Activated T-helper 1 cell treated with anti-CD3 and anti-CD28 coated beads, Interleukin-12 subunit alpha, Interleukin-12 subunit beta, Interleukin-2, Interleukin-4 antibody, amounts not matched to agents 30 ng/mL and 10 ng/mL and 1 ng/mL, durations not matched to agents 14 hours and 24 hours and 36 hours (primary cell): ENCODE measurements at regions not wholly inside any gene's neighbourhood (a gene's known extent, or its start where the extent isn't known, plus 50 kb on each side); places are given as distances from the start of the nearest gene placed in this dataset.

Experiments
- DNase-seq: peaks from one replicate; pipeline ENCODE4 v3.0.0; 2021; ENCODE audit warnings: low spot score
- H3K27ac Mint-ChIP-seq: one replicate; pipeline ENCODE4 v1.8.0; 2021; ENCODE audit warnings: mild to moderate bottlenecking, mixed read lengths
- H3K27me3 Mint-ChIP-seq: one replicate; pipeline ENCODE4 v1.8.0; 2022; ENCODE audit warnings: mild to moderate bottlenecking, moderate library complexity, mixed read lengths; ENCODE audit not compliant: insufficient read depth
- H3K36me3 Mint-ChIP-seq: one replicate; pipeline ENCODE4 v1.8.0; 2021; ENCODE audit warnings: low read depth, mixed read lengths
- H3K4me1 Mint-ChIP-seq: one replicate; pipeline ENCODE4 v1.8.0; 2021; ENCODE audit warnings: low read depth, mixed read lengths
- H3K4me3 Mint-ChIP-seq: one replicate; pipeline ENCODE4 v1.8.0; 2021; ENCODE audit warnings: mild to moderate bottlenecking, moderate library complexity, mixed read lengths
- H3K9me3 Mint-ChIP-seq: one replicate; pipeline ENCODE4 v1.8.0; 2021; ENCODE audit warnings: mixed read lengths
- intact Hi-C: fragments of 100-400 bp; cut with micrococcal nuclease; formaldehyde crosslinking; loops from one replicate; pipeline ENCODE4 v1.15.1; 2024

- no peak overlapping the region for H3K27ac Mint-ChIP-seq
- H3K27me3 Mint-ChIP-seq: no peaks in the 10 kb centered on the region
- DNase-seq: no peak
- no peaks in the 10 kb centered on the region for H3K36me3 Mint-ChIP-seq
- intact Hi-C loops: no loop called here
- H3K9me3 Mint-ChIP-seq: no peaks in the 10 kb centered on the region
- H3K4me3 Mint-ChIP-seq: no peak overlapping the region
- no peaks in the 10 kb centered on the region for H3K4me1 Mint-ChIP-seq
Measured at GRCh38 chr12:82058197-82058596, 299.0 kb upstream of the PPFIA2 start.

GRCh38 chr12:82057770-82058169 is 298.6 kb upstream of the PPFIA2 start:
- no peak overlapping the region for H3K27ac Mint-ChIP-seq
- no peaks in the 10 kb centered on the region for H3K4me1 Mint-ChIP-seq
- no peaks in the 10 kb centered on the region for H3K27me3 Mint-ChIP-seq
- no peak for DNase-seq
- no peak overlapping the region for H3K4me3 Mint-ChIP-seq
- intact Hi-C loops: no loop called here
- H3K36me3 Mint-ChIP-seq: no peaks in the 10 kb centered on the region
- H3K9me3 Mint-ChIP-seq: no peaks in the 10 kb centered on the region

- no peaks in the 10 kb centered on the region for H3K36me3 Mint-ChIP-seq
- no peak for DNase-seq
Measured at GRCh38 chr12:82055391-82055790, 296.2 kb upstream of the PPFIA2 start.

GRCh38 chr12:82054566-82054965 is 295.4 kb upstream of the PPFIA2 start:
- H3K27ac Mint-ChIP-seq: no peak overlapping the region
- intact Hi-C loops: no loop called here

More at GRCh38 chr12:82055391-82055790, 296.2 kb upstream of the PPFIA2 start:
- Mint-ChIP-seq H3K4me3 (no peak overlapping the region), H3K27ac (no peak overlapping the region), H3K27me3 (no peaks in the 10 kb centered on the region), H3K9me3 (no peaks in the 10 kb centered on the region), H3K4me1 (no peaks in the 10 kb centered on the region)
- intact Hi-C loops: no loop called here

GRCh38 chr12:82047446-82047845 is 288.3 kb upstream of the PPFIA2 start:
- Mint-ChIP-seq H3K4me1 (no peaks in the 10 kb centered on the region), H3K4me3 (no peak overlapping the region), H3K36me3 (no peaks in the 10 kb centered on the region), H3K27me3 (no peaks in the 10 kb centered on the region), H3K9me3 (no peaks in the 10 kb centered on the region), H3K27ac (no peak overlapping the region)
- DNase-seq: no peak
- intact Hi-C loops: no loop called here

More at GRCh38 chr12:82054566-82054965, 295.4 kb upstream of the PPFIA2 start:
- no peaks in the 10 kb centered on the region for H3K9me3 Mint-ChIP-seq
- H3K27me3 Mint-ChIP-seq: no peaks in the 10 kb centered on the region
- no peak overlapping the region for H3K4me3 Mint-ChIP-seq
- H3K4me1 Mint-ChIP-seq: no peaks in the 10 kb centered on the region
- DNase-seq: no peak
- H3K36me3 Mint-ChIP-seq: no peaks in the 10 kb centered on the region

- no peak overlapping the region for H3K4me3 Mint-ChIP-seq
- H3K9me3 Mint-ChIP-seq: no peaks in the 10 kb centered on the region
- H3K27ac Mint-ChIP-seq: no peak overlapping the region
- intact Hi-C loops: no loop called here
- no peak for DNase-seq
- H3K36me3 Mint-ChIP-seq: no peaks in the 10 kb centered on the region
- no peaks in the 10 kb centered on the region for H3K4me1 Mint-ChIP-seq
- H3K27me3 Mint-ChIP-seq: no peaks in the 10 kb centered on the region
Measured at GRCh38 chr12:82040987-82041743, 282.0 kb upstream of the PPFIA2 start.

- H3K27ac Mint-ChIP-seq: no peak overlapping the region
- intact Hi-C loops: no loop called here
- no peaks in the 10 kb centered on the region for H3K9me3 Mint-ChIP-seq
- H3K4me1 Mint-ChIP-seq: no peaks in the 10 kb centered on the region
- H3K4me3 Mint-ChIP-seq: no peak overlapping the region
- DNase-seq: no peak
- no peaks in the 10 kb centered on the region for H3K36me3 Mint-ChIP-seq
- H3K27me3 Mint-ChIP-seq: no peaks in the 10 kb centered on the region
Measured at GRCh38 chr12:82034769-82035168, 275.6 kb upstream of the PPFIA2 start.

GRCh38 chr12:82029936-82030335 is 270.8 kb upstream of the PPFIA2 start:
- no peaks in the 10 kb centered on the region for H3K27me3 Mint-ChIP-seq
- no peak overlapping the region for H3K27ac Mint-ChIP-seq
- no peak overlapping the region for H3K4me3 Mint-ChIP-seq
- no peaks in the 10 kb centered on the region for H3K36me3 Mint-ChIP-seq
- H3K4me1 Mint-ChIP-seq: no peaks in the 10 kb centered on the region
- DNase-seq: no peak
- intact Hi-C loops: no loop called here
- no peaks in the 10 kb centered on the region for H3K9me3 Mint-ChIP-seq

GRCh38 chr12:82028772-82029171 is 269.6 kb upstream of the PPFIA2 start:
- intact Hi-C loops: no loop called here
- no peak for DNase-seq
- Mint-ChIP-seq H3K4me3 (no peak overlapping the region), H3K27me3 (no peaks in the 10 kb centered on the region), H3K27ac (no peak overlapping the region), H3K4me1 (no peaks in the 10 kb centered on the region), H3K9me3 (no peaks in the 10 kb centered on the region), H3K36me3 (no peaks in the 10 kb centered on the region)

GRCh38 chr12:82027612-82028011 is 268.5 kb upstream of the PPFIA2 start:
- H3K4me1 Mint-ChIP-seq: no peaks in the 10 kb centered on the region
- no peaks in the 10 kb centered on the region for H3K9me3 Mint-ChIP-seq
- no peak overlapping the region for H3K4me3 Mint-ChIP-seq
- H3K36me3 Mint-ChIP-seq: no peaks in the 10 kb centered on the region
- H3K27me3 Mint-ChIP-seq: no peaks in the 10 kb centered on the region
- H3K27ac Mint-ChIP-seq: no peak overlapping the region
- intact Hi-C loops: no loop called here
- no peak for DNase-seq

GRCh38 chr12:82025462-82025861 is 266.3 kb upstream of the PPFIA2 start:
- Mint-ChIP-seq H3K4me3 (no peak overlapping the region), H3K9me3 (no peaks in the 10 kb centered on the region), H3K27me3 (no peaks in the 10 kb centered on the region), H3K4me1 (no peaks in the 10 kb centered on the region), H3K36me3 (no peaks in the 10 kb centered on the region), H3K27ac (no peak overlapping the region)
- intact Hi-C loops: no loop called here
- DNase-seq: no peak

- Mint-ChIP-seq H3K4me3 (no peak overlapping the region), H3K27ac (no peak overlapping the region), H3K27me3 (no peaks in the 10 kb centered on the region), H3K4me1 (no peaks in the 10 kb centered on the region), H3K36me3 (no peaks in the 10 kb centered on the region), H3K9me3 (no peaks in the 10 kb centered on the region)
- no peak for DNase-seq
- intact Hi-C loops: loop anchor here (1.0 kb wide), 1 partner anchor 375 kb away; no protein-coding TSS in a partner anchor
Measured at GRCh38 chr12:82019533-82019932, 260.4 kb upstream of the PPFIA2 start.

GRCh38 chr12:82015623-82016347 is 256.6 kb upstream of the PPFIA2 start:
- Mint-ChIP-seq H3K9me3 (no peaks in the 10 kb centered on the region), H3K27ac (no peak overlapping the region), H3K27me3 (no peaks in the 10 kb centered on the region), H3K4me3 (no peak overlapping the region), H3K36me3 (no peaks in the 10 kb centered on the region), H3K4me1 (no peaks in the 10 kb centered on the region)
- no peak for DNase-seq
- intact Hi-C loops: no loop called here
